BE2C (cell line): ENCODE measurements at regions not wholly inside any gene's neighbourhood (a gene's known extent, or its start where the extent isn't known, plus 50 kb on each side); places are given as distances from the start of the nearest gene placed in this dataset.

Experiments used
- DNase-seq: peaks from one replicate; pipeline ENCODE4 v3.0.0-alpha.2; 2020
- H3K27me3 ChIP-seq: fragments of 250-450 bp; sonication (Bioruptor Pico); 2 replicates; pipeline ENCODE4 v1.5.1; 2020; ENCODE audit warnings: mild to moderate bottlenecking
- H3K36me3 ChIP-seq: fragments of 250-450 bp; sonication (Bioruptor Pico); 2 replicates; pipeline ENCODE4 v1.5.1; 2020; ENCODE audit warnings: mild to moderate bottlenecking
- H3K4me1 ChIP-seq: fragments of 250-450 bp; sonication (Bioruptor Pico); 2 replicates; pipeline ENCODE4 v1.5.1; 2020
- H3K4me3 ChIP-seq: 2 replicates; pipeline ENCODE4 v1.5.1; 2011; ENCODE audit warnings: low read depth, low read length
- H3K9me3 ChIP-seq: fragments of 250-450 bp; sonication (Bioruptor Pico); 2 replicates; pipeline ENCODE4 v1.5.1; 2020
- TF ChIP-seq, protein P1 (sequence below): IDR thresholded peaks from 2 replicates; pipeline ENCODE4 v1.5.1; 2012; ENCODE audit warnings: mild to moderate bottlenecking, low read depth, low read length

- peaks cover 7% of the 10 kb centered on the region; the same call in 1 of the 2 replicates for H3K4me1 ChIP-seq
- no peaks in the 10 kb centered on the region for H3K27me3 ChIP-seq
- DNase-seq, result no peak
- no peaks in the 10 kb centered on the region for H3K9me3 ChIP-seq
- H3K36me3 ChIP-seq, result no peaks in the 10 kb centered on the region
- TF ChIP-seq, protein P1, sequence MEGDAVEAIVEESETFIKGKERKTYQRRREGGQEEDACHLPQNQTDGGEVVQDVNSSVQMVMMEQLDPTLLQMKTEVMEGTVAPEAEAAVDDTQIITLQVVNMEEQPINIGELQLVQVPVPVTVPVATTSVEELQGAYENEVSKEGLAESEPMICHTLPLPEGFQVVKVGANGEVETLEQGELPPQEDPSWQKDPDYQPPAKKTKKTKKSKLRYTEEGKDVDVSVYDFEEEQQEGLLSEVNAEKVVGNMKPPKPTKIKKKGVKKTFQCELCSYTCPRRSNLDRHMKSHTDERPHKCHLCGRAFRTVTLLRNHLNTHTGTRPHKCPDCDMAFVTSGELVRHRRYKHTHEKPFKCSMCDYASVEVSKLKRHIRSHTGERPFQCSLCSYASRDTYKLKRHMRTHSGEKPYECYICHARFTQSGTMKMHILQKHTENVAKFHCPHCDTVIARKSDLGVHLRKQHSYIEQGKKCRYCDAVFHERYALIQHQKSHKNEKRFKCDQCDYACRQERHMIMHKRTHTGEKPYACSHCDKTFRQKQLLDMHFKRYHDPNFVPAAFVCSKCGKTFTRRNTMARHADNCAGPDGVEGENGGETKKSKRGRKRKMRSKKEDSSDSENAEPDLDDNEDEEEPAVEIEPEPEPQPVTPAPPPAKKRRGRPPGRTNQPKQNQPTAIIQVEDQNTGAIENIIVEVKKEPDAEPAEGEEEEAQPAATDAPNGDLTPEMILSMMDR, result no peak
- no peak overlapping the region for H3K4me3 ChIP-seq
These were observed 113.8 kb upstream of the CDH6 start for GRCh38 chr5:31079668-31080067.

DNA sequence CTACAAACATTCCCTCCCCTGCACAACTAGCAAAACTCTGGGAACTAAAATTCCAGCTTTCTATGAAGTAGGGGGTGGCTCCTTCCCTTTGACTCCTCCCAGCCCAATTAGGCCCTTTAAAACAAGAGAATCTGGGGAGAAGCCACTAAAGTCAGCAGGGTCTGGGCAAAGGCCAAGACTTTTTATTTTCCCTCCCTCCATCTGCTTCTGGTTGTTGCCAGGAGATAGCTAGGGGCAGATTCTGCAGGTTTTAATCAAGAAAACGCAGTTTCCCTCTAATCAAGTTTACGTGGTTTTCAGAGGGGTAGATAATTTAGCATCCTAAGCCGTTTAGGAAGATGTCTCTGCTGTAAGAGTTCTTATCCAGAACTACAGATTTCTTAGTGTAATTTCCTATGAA is 114.5 kb upstream of the CDH6 start:
- H3K9me3 ChIP-seq, result no peaks in the 10 kb centered on the region
- TF ChIP-seq, protein P1, result no peak
- H3K4me3 ChIP-seq, result no peak overlapping the region

DNA sequence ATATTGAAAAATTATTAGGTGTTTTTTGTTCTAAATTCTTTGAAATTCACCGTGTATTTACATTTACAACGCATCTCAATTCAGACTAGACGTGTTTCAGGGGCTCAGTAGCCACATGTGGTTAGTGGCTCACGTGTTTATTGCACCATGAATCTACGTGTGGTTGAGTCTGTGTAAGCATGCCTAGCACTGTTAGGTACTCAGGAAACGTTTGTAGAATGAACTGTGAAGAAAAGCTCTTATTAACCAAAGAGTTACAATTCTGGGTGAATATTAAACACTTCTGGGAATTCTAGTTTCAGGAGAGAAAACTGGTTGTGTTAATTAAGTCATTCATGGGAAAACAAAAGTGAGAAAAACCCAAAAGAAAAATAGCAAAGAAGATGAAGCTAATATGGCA is 117.5 kb upstream of the CDH6 start:
- no peaks in the 10 kb centered on the region for H3K9me3 ChIP-seq
- H3K27me3 ChIP-seq, result no peaks in the 10 kb centered on the region
- peaks cover 7% of the 10 kb centered on the region; the same call in 1 of the 2 replicates for H3K4me1 ChIP-seq
- no peak for DNase-seq
- TF ChIP-seq, protein P1, result no peak
- no peak overlapping the region for H3K4me3 ChIP-seq
- H3K36me3 ChIP-seq, result no peaks in the 10 kb centered on the region

More for the DNA sequence above, 114.5 kb upstream of the CDH6 start:
- Histone ChIP-seq H3K27me3 (no peaks in the 10 kb centered on the region), H3K36me3 (no peaks in the 10 kb centered on the region), H3K4me1 (peaks cover 7% of the 10 kb centered on the region; the same call in 1 of the 2 replicates)
- no peak for DNase-seq

DNA sequence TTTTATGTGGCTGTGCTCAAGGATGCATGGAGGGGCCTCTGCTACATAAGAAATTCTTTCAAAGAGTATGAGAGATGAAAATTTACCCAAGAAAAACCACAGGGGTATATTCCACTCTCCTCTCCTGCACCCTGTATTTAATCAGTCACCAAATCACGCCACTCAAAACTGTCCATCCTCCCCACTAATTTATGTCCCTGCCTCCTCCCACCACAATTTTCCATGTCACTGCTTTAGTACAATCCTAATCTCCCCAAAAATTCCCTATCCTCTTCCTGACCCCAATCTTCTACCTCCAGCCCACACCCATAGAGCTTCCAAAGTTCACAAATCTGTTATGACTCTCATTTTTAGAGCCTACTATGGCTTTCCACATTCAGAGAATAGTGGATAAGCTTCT is 125.2 kb upstream of the CDH6 start:
- DNase-seq, result no peak
- H3K9me3 ChIP-seq, result no peaks in the 10 kb centered on the region
- no peaks in the 10 kb centered on the region for H3K27me3 ChIP-seq
- H3K4me1 ChIP-seq, result no peaks in the 10 kb centered on the region
- H3K4me3 ChIP-seq, result no peak overlapping the region
- H3K36me3 ChIP-seq, result no peaks in the 10 kb centered on the region
- TF ChIP-seq, protein P1, result no peak

GRCh38 chr5:31066655-31067328 is 126.7 kb upstream of the CDH6 start:
- Histone ChIP-seq H3K4me3 (no peak overlapping the region), H3K4me1 (no peaks in the 10 kb centered on the region), H3K9me3 (no peaks in the 10 kb centered on the region), H3K27me3 (no peaks in the 10 kb centered on the region), H3K36me3 (no peaks in the 10 kb centered on the region)
- TF ChIP-seq, protein P1, result no peak
- no peak for DNase-seq

GRCh38 chr5:31064215-31064614 is 129.3 kb upstream of the CDH6 start:
- no peaks in the 10 kb centered on the region for H3K4me1 ChIP-seq
- H3K27me3 ChIP-seq, result no peaks in the 10 kb centered on the region
- no peaks in the 10 kb centered on the region for H3K9me3 ChIP-seq
- TF ChIP-seq, protein P1, result no peak
- no peaks in the 10 kb centered on the region for H3K36me3 ChIP-seq
- H3K4me3 ChIP-seq, result no peak overlapping the region
- no peak for DNase-seq
